GM23248 (cell line): ENCODE measurements at regions not wholly inside any gene's neighbourhood (a gene's known extent, or its start where the extent isn't known, plus 50 kb on each side); places are given as distances from the start of the nearest gene placed in this dataset.
"Not testable (repeated sequence)": the region's sequence is repeated elsewhere in the genome, so short reads cannot be mapped to it uniquely, and the experiment has no call there.

Experiments used
- DNase-seq: peaks from one replicate; pipeline ENCODE4 v3.0.0-alpha.2; 2015
- H2AFZ ChIP-seq: fragments of 200-600 bp; sonication (generic); 2 replicates; pipeline ENCODE4 v1.6.1; 2016; ENCODE audit warnings: antibody characterized with exemption
- H3F3A ChIP-seq: fragments of 200-600 bp; sonication (generic); 2 replicates; pipeline ENCODE4 v1.6.1; 2016; ENCODE audit warnings: mild to moderate bottlenecking, antibody characterized with exemption, mixed run types; ENCODE audit not compliant: insufficient read depth
- H3K27ac ChIP-seq: fragments of 200-600 bp; sonication (generic); 2 replicates; pipeline ENCODE4 v1.5.1; 2016; ENCODE audit warnings: mild to moderate bottlenecking
- H3K27me3 ChIP-seq: fragments of 200-600 bp; sonication (generic); replicated peaks from 2 replicates; pipeline ENCODE4 v1.6.1; 2016; ENCODE audit warnings: mild to moderate bottlenecking; ENCODE audit not compliant: insufficient read depth
- H3K36me3 ChIP-seq: fragments of 200-600 bp; sonication (generic); 2 replicates; pipeline ENCODE4 v1.6.1; 2016; ENCODE audit warnings: low read depth, mild to moderate bottlenecking
- H3K4me1 ChIP-seq: fragments of 200-600 bp; sonication (generic); 2 replicates; pipeline ENCODE4 v1.6.1; 2016; ENCODE audit warnings: mild to moderate bottlenecking; ENCODE audit not compliant: insufficient read depth
- H3K4me2 ChIP-seq: fragments of 200-600 bp; sonication (generic); one replicate; pipeline ENCODE4 v1.6.1; 2016; ENCODE audit warnings: mild to moderate bottlenecking; ENCODE audit not compliant: unreplicated experiment
- H3K4me3 ChIP-seq: fragments of 200-600 bp; sonication (generic); 2 replicates; pipeline ENCODE4 v1.5.1; 2016; ENCODE audit warnings: mild to moderate bottlenecking
- H3K79me2 ChIP-seq: fragments of 200-600 bp; sonication (generic); 2 replicates; pipeline ENCODE4 v1.6.1; 2016; ENCODE audit warnings: mild to moderate bottlenecking; ENCODE audit not compliant: insufficient read depth
- H3K9ac ChIP-seq: fragments of 200-600 bp; sonication (generic); 2 replicates; pipeline ENCODE4 v1.6.1; 2016; ENCODE audit warnings: mild to moderate bottlenecking
- H3K9me2 ChIP-seq: fragments of 200-600 bp; sonication (generic); 2 replicates; pipeline ENCODE4 v1.6.1; 2016; ENCODE audit warnings: mixed run types, mild to moderate bottlenecking, moderate library complexity; ENCODE audit not compliant: insufficient read depth
- H3K9me3 ChIP-seq: fragments of 200-600 bp; sonication (generic); one replicate; pipeline ENCODE4 v1.6.1; 2017; ENCODE audit warnings: low read depth
- H4K20me1 ChIP-seq: fragments of 200-600 bp; sonication (generic); 2 replicates; pipeline ENCODE4 v1.6.0; 2016; ENCODE audit not compliant: insufficient read depth
- EZH2 ChIP-seq: fragments of 200-600 bp; sonication (generic); IDR thresholded peaks from 2 replicates; pipeline ENCODE4 v1.6.1; 2018; ENCODE audit warnings: antibody characterized with exemption, mild to moderate bottlenecking; ENCODE audit not compliant: insufficient read depth, poor library complexity, severe bottlenecking
- EZH2phosphoT487 ChIP-seq: fragments of 200-600 bp; sonication (generic); IDR thresholded peaks from 2 replicates; pipeline ENCODE4 v1.6.1; 2018; ENCODE audit warnings: antibody characterized with exemption, moderate library complexity, mild to moderate bottlenecking, low read depth; ENCODE audit not compliant: insufficient read depth
- WGBS, 2 experiments: methylation state at CpG; one replicate each; pipeline ENCODE4 v1.1.6; 2015 to 2017; ENCODE audit warnings: low lambda C conversion rate in 2 of 2, low coverage in 1 of 2; ENCODE audit errors: missing lambda C conversion rate in 2 of 2; 5-methylcytosine and 5-hydroxymethylcytosine counted together
- in situ Hi-C: fragments of 300-500 bp; cut with MboI; formaldehyde crosslinking; loops from 2 replicates; pipeline ENCODE4 v1.15.0; 2020

GRCh38 chr13:44855860-44856259 is 133.4 kb downstream of the NUFIP1 start:
- no peak overlapping the region for H2AFZ ChIP-seq
- WGBS, 2 experiments: 69 to 70% methylated on average over 4 of the region's 4 CpGs
- H3K4me2 ChIP-seq: no peak overlapping the region
- no peaks in the 10 kb centered on the region for H3K36me3 ChIP-seq
- H3K9ac ChIP-seq: no peak overlapping the region
- in situ Hi-C loops: no loop called here
- H3K9me3 ChIP-seq: no peaks in the 10 kb centered on the region
- no peaks in the 10 kb centered on the region for H3F3A ChIP-seq
- no peaks in the 10 kb centered on the region for H3K27me3 ChIP-seq
- no peak overlapping the region for H3K4me3 ChIP-seq
- H3K4me1 ChIP-seq: no peaks in the 10 kb centered on the region
- no peak overlapping the region for H3K27ac ChIP-seq
- H4K20me1 ChIP-seq: no peaks in the 10 kb centered on the region
- TF ChIP-seq EZH2 (no peak), EZH2phosphoT487 (no peak)
- no peak for DNase-seq
- no peaks in the 10 kb centered on the region for H3K79me2 ChIP-seq
- no peaks in the 10 kb centered on the region for H3K9me2 ChIP-seq

GRCh38 chr13:44854313-44855060 is 134.8 kb downstream of the NUFIP1 start:
- Histone ChIP-seq H3K79me2 (no peaks in the 10 kb centered on the region), H4K20me1 (no peaks in the 10 kb centered on the region), H3K9ac (no peak overlapping the region), H3K36me3 (no peaks in the 10 kb centered on the region), H3K4me2 (no peak overlapping the region), H3K4me3 (no peak overlapping the region), H2AFZ (no peak overlapping the region), H3K9me2 (no peaks in the 10 kb centered on the region), H3K9me3 (no peaks in the 10 kb centered on the region), H3K27ac (no peak overlapping the region), H3K4me1 (no peaks in the 10 kb centered on the region), H3K27me3 (no peaks in the 10 kb centered on the region), H3F3A (no peaks in the 10 kb centered on the region)
- in situ Hi-C loops: no loop called here
- DNase-seq: no peak
- WGBS, 2 experiments: 70 to 74% methylated on average over 8 of the region's 8 CpGs
- TF ChIP-seq EZH2phosphoT487: no peak
- no peak for TF ChIP-seq EZH2

GRCh38 chr13:44853641-44854040 is 135.6 kb downstream of the NUFIP1 start:
- no peak for DNase-seq
- H3K4me3 ChIP-seq: no peak overlapping the region
- H3K27ac ChIP-seq: no peak overlapping the region
- H3K4me1 ChIP-seq: no peaks in the 10 kb centered on the region
- H4K20me1 ChIP-seq: no peaks in the 10 kb centered on the region
- 44 to 50% methylated on average over 3 of the region's 3 CpGs for WGBS, 2 experiments
- no peaks in the 10 kb centered on the region for H3K27me3 ChIP-seq
- no peaks in the 10 kb centered on the region for H3F3A ChIP-seq
- H3K9ac ChIP-seq: no peak overlapping the region
- 0 out of 2 replicates have a peak overlapping the region, but pooled peaks have one; percentile 5 for H2AFZ ChIP-seq
- H3K36me3 ChIP-seq: no peaks in the 10 kb centered on the region
- TF ChIP-seq EZH2: no peak
- H3K79me2 ChIP-seq: no peaks in the 10 kb centered on the region
- in situ Hi-C loops: no loop called here
- H3K9me2 ChIP-seq: no peaks in the 10 kb centered on the region
- no peaks in the 10 kb centered on the region for H3K9me3 ChIP-seq
- H3K4me2 ChIP-seq: no peak overlapping the region

- no peaks in the 10 kb centered on the region for H3K4me1 ChIP-seq
- no peaks in the 10 kb centered on the region for H3K9me3 ChIP-seq
- WGBS, 2 experiments: 51% methylated on average over 11 of the region's 11 CpGs
- H3K36me3 ChIP-seq: no peaks in the 10 kb centered on the region
- peaks cover 3% of the 10 kb centered on the region; the same call in 1 of the 2 replicates for H3K9me2 ChIP-seq
- no peak for DNase-seq
- H4K20me1 ChIP-seq: no peaks in the 10 kb centered on the region
- no peak overlapping the region for H2AFZ ChIP-seq
- TF ChIP-seq EZH2: no peak
- TF ChIP-seq EZH2phosphoT487: no peak
- no peaks in the 10 kb centered on the region for H3F3A ChIP-seq
- no peak overlapping the region for H3K4me2 ChIP-seq
- H3K79me2 ChIP-seq: no peaks in the 10 kb centered on the region
- in situ Hi-C loops: no loop called here
- no peak overlapping the region for H3K9ac ChIP-seq
- H3K27ac ChIP-seq: no peak overlapping the region
- H3K27me3 ChIP-seq: no peaks in the 10 kb centered on the region
- no peak overlapping the region for H3K4me3 ChIP-seq
These were observed 140.2 kb downstream of the NUFIP1 start for GRCh38 chr13:44848920-44849676.

- H4K20me1 ChIP-seq, H3K79me2 ChIP-seq, H2AFZ ChIP-seq, H3K4me3 ChIP-seq, H3K27me3 ChIP-seq, H3K9ac ChIP-seq, in situ Hi-C loops, H3K9me2 ChIP-seq, H3K9me3 ChIP-seq, H3K36me3 ChIP-seq, H3K27ac ChIP-seq, DNase-seq, H3K4me2 ChIP-seq: not testable (repeated sequence)
- 83 to 88% methylated on average over 11 of the region's 11 CpGs for WGBS, 2 experiments
- Histone ChIP-seq H3K4me1 (peaks cover 24% of the 10 kb centered on the region), H3F3A (peaks cover 15% of the 10 kb centered on the region)
These were observed 143.8 kb downstream of the NUFIP1 start for GRCh38 chr13:44845281-44846058.
